ENCODE measurements at regions not wholly inside any gene's neighbourhood (a gene's known extent, or its start where the extent isn't known, plus 50 kb on each side); places are given as distances from the start of the nearest gene placed in this dataset.

- H3K4me3 ChIP-seq (replicated peaks in 1 of 2; ENCODE audit: low read depth in 2 of 2, low read length in 2 of 2) = no peak overlapping the region
- no peak for TF ChIP-seq CTCF (IDR thresholded peaks at IDR 0.05; ENCODE audit: low read depth, low read length)
- DNase-seq (ENCODE audit: low read depth in 2 of 2) = no peak
Observed at GRCh38 chr11:122311216-122311755, 195.3 kb upstream of the BLID start.

- DNase-seq (ENCODE audit: low read depth in 2 of 2) = no peak
- TF ChIP-seq CTCF (IDR thresholded peaks at IDR 0.05; ENCODE audit: low read depth, low read length) = no peak
Observed at GRCh38 chr11:122310766-122311165, 194.8 kb upstream of the BLID start.

GRCh38 chr11:122309262-122309925, 193.4 kb upstream of the BLID start:
- no peak overlapping the region for H3K4me3 ChIP-seq (replicated peaks in 1 of 2; ENCODE audit: low read depth in 2 of 2, low read length in 2 of 2)
- no peak for TF ChIP-seq CTCF (IDR thresholded peaks at IDR 0.05; ENCODE audit: low read depth, low read length)
- no peak for DNase-seq (ENCODE audit: low read depth in 2 of 2)

More at GRCh38 chr11:122310766-122311165, 194.8 kb upstream of the BLID start:
- no peak overlapping the region for H3K4me3 ChIP-seq (replicated peaks in 1 of 2; ENCODE audit: low read depth in 2 of 2, low read length in 2 of 2)

GRCh38 chr11:122308226-122308625, 192.2 kb upstream of the BLID start:
- no peak overlapping the region for H3K4me3 ChIP-seq (replicated peaks in 1 of 2; ENCODE audit: low read depth in 2 of 2, low read length in 2 of 2)
- TF ChIP-seq CTCF (IDR thresholded peaks at IDR 0.05; ENCODE audit: low read depth, low read length) = no peak
- no peak for DNase-seq (ENCODE audit: low read depth in 2 of 2)

- no peak for TF ChIP-seq CTCF (IDR thresholded peaks at IDR 0.05; ENCODE audit: low read depth, low read length)
- DNase-seq (ENCODE audit: low read depth in 2 of 2) = no peak
- no peak overlapping the region for H3K4me3 ChIP-seq (replicated peaks in 1 of 2; ENCODE audit: low read depth in 2 of 2, low read length in 2 of 2)
Observed at GRCh38 chr11:122307476-122308035, 191.5 kb upstream of the BLID start.

GRCh38 chr11:122306831-122307391, 190.9 kb upstream of the BLID start:
- DNase-seq (ENCODE audit: low read depth in 2 of 2) = no peak
- no peak for TF ChIP-seq CTCF (IDR thresholded peaks at IDR 0.05; ENCODE audit: low read depth, low read length)
- H3K4me3 ChIP-seq (replicated peaks in 1 of 2; ENCODE audit: low read depth in 2 of 2, low read length in 2 of 2) = no peak overlapping the region

All from cardiac fibroblast (primary cell).